HepG2 (cell line): ENCODE measurements at regions not wholly inside any gene's neighbourhood (a gene's known extent, or its start where the extent isn't known, plus 50 kb on each side); places are given as distances from the start of the nearest gene placed in this dataset.

Source experiments
- ATAC-seq: fragments of 200-7000 bp; cut with Tn5 transposase; 3 replicates; pipeline ENCODE4 v1.9.1; 2020; ENCODE audit warnings: mild to moderate bottlenecking, moderate library complexity
- BruUV-seq: library from RNA; stranded (reverse); fragments of 400-500 nt; replicated peaks from 2 replicates; lab custom pipeline; 2021; lab: Mats Ljungman, UMichigan
- CTCF ChIA-PET: fragments of 300-600 bp; formaldehyde crosslinking; extraction: SDS; loops from one replicate; lab custom pipeline; 2021; ENCODE audit warnings: low total read pairs, inconsistent platforms, low intra/inter-chr PET ratio; lab: Yijun Ruan, JAX
- POLR2A ChIA-PET: fragments of 350-600 bp; sonication (Branson Sonifier 250); formaldehyde crosslinking; loops from one replicate; lab custom pipeline; 2020; ENCODE audit warnings: antibody characterized with exemption, inconsistent platforms; lab: Yijun Ruan, JAX
- DNase-seq: peaks from one replicate; pipeline ENCODE4 v3.0.0-alpha.2; 2015; ENCODE audit warnings: low spot score
- FAIRE-seq: peaks from 3 replicates; lab custom pipeline; 2011; peaks lifted over from hg19 to GRCh38; lab: Jason Lieb, UNC
- H2AFZ ChIP-seq: one replicate; pipeline ENCODE4 v1.6.1; 2011; ENCODE audit warnings: low read length, inconsistent platforms
- H3K27ac ChIP-seq: fragments of 300-600 bp; 3 replicates; pipeline ENCODE4 v1.8.0; 2011; ENCODE audit warnings: mixed run types, mild to moderate bottlenecking, mixed read lengths, low read length, inconsistent platforms; ENCODE audit not compliant: insufficient read depth; ENCODE audit errors: extremely low read length
- H3K27me3 ChIP-seq, 2 experiments: fragments of 200-600 bp in 1 of 2; 2 replicates in 1 of 2; 3 replicates in 1 of 2; pipeline versions ENCODE4 v1.6.0 to v1.8.0; 2011; ENCODE audit warnings: low read length in 2 of 2, mild to moderate bottlenecking in 2 of 2, moderate library complexity in 2 of 2, inconsistent platforms in 1 of 2; ENCODE audit not compliant: insufficient read depth in 2 of 2, control insufficient read depth in 1 of 2
- H3K36me3 ChIP-seq, 2 experiments: fragments of 200-600 bp in 1 of 2; replicated peaks in 1 of 2; 2 replicates in 1 of 2; 3 replicates in 1 of 2; pipeline versions ENCODE4 v1.5.1 to v1.8.0; 2011; ENCODE audit warnings: low read length in 2 of 2, inconsistent platforms in 1 of 2; ENCODE audit not compliant: insufficient read depth in 2 of 2, control insufficient read depth in 1 of 2
- H3K4me1 ChIP-seq: 2 replicates; pipeline ENCODE4 v1.5.1; 2012; ENCODE audit warnings: low read length, inconsistent platforms; ENCODE audit not compliant: insufficient read depth
- H3K4me2 ChIP-seq: 2 replicates; pipeline ENCODE4 v1.6.0; 2011; ENCODE audit warnings: low read depth, low read length, inconsistent platforms
- H3K4me3 ChIP-seq, 3 experiments: fragments of 200-600 bp in 1 of 3; sonication (generic), shearing (Covaris generic) in 1 of 3; replicated peaks in 1 of 3; 2 replicates each; pipeline ENCODE4 v1.5.1; 2011 to 2016; ENCODE audit warnings: low read length in 3 of 3, inconsistent platforms in 2 of 3, low read depth in 2 of 3, mild to moderate bottlenecking in 2 of 3, control low read depth in 1 of 3, mixed read lengths in 1 of 3; ENCODE audit not compliant: insufficient read depth in 1 of 3
- H3K79me2 ChIP-seq: one replicate; pipeline ENCODE4 v1.6.1; 2011; ENCODE audit warnings: low read length, inconsistent platforms; ENCODE audit not compliant: insufficient read depth
- H3K9ac ChIP-seq: 2 replicates; pipeline ENCODE4 v1.6.0; 2011; ENCODE audit warnings: mild to moderate bottlenecking, low read depth, low read length, inconsistent platforms; ENCODE audit not compliant: insufficient read depth
- H3K9me3 ChIP-seq: 2 replicates; pipeline ENCODE4 v1.5.1; 2012; ENCODE audit warnings: mild to moderate bottlenecking, low read length
- H4K20me1 ChIP-seq: 2 replicates; pipeline ENCODE4 v1.6.0; 2011; ENCODE audit warnings: inconsistent platforms, mild to moderate bottlenecking, low read length, moderate library complexity; ENCODE audit not compliant: insufficient read depth
- ATF7 ChIP-seq, 2 experiments: fragments of 450-650 bp in 1 of 2; sonication (generic) in 1 of 2; formaldehyde crosslinking in 1 of 2; IDR thresholded peaks; 2 replicates each; pipeline versions ENCODE4 v1.4.0 to v1.6.1; 2016 to 2020; ENCODE audit warnings: antibody characterized with exemption in 1 of 2, mild to moderate bottlenecking in 1 of 2, missing genetic modification reagents in 1 of 2
- CENPBD1 ChIP-seq: sonication (generic); formaldehyde crosslinking; IDR thresholded peaks from 2 replicates; pipeline ENCODE4 v1.8.0; 2022; ENCODE audit warnings: missing genetic modification reagents, low read depth, mild to moderate bottlenecking, borderline replicate concordance
- DZIP1 ChIP-seq: sonication (generic); formaldehyde crosslinking; IDR thresholded peaks from 2 replicates; pipeline ENCODE4 v1.5.0; 2020; ENCODE audit warnings: mild to moderate bottlenecking, missing genetic modification reagents
- FOXP1 ChIP-seq, 2 experiments: fragments of 450-650 bp in 1 of 2; IDR thresholded peaks; 2 replicates each; pipeline ENCODE4 v1.6.1; 2017 to 2018; ENCODE audit warnings: antibody characterized with exemption in 1 of 2
- HIVEP1 ChIP-seq: sonication (generic); formaldehyde crosslinking; IDR thresholded peaks from 2 replicates; pipeline ENCODE4 v1.4.0; 2020; ENCODE audit warnings: mild to moderate bottlenecking, missing genetic modification reagents
- HNF1B ChIP-seq: sonication (generic); formaldehyde crosslinking; IDR thresholded peaks from 2 replicates; pipeline ENCODE4 v1.5.1; 2020; ENCODE audit warnings: mild to moderate bottlenecking, moderate library complexity, missing genetic modification reagents
- HNF4A ChIP-seq: sonication (generic); formaldehyde crosslinking; IDR thresholded peaks from 2 replicates; pipeline ENCODE4 v1.4.0; 2020; ENCODE audit warnings: missing genetic modification reagents
- IKZF1 ChIP-seq: fragments of 450-650 bp; IDR thresholded peaks from 2 replicates; pipeline ENCODE4 v1.7.1; 2016
- IRX3 ChIP-seq: sonication (generic); formaldehyde crosslinking; IDR thresholded peaks from 2 replicates; pipeline ENCODE4 v1.8.1; 2023; ENCODE audit warnings: mild to moderate bottlenecking, low read depth, missing genetic modification reagents, borderline replicate concordance
- MATR3 ChIP-seq: sonication (generic); formaldehyde crosslinking; IDR thresholded peaks from 2 replicates; pipeline ENCODE4 v1.4.0; 2020; ENCODE audit warnings: missing genetic modification reagents
- MBNL3 ChIP-seq: fragments of 250-450 bp; sonication (Bioruptor Pico); conservative IDR thresholded peaks from 2 replicates; pipeline ENCODE4 v1.8.0; 2022; ENCODE audit warnings: mild to moderate bottlenecking, inconsistent platforms
- NR2F6 ChIP-seq, 2 experiments: IDR thresholded peaks; 2 replicates each; pipeline ENCODE4 v1.6.1; 2016; ENCODE audit warnings: antibody characterized with exemption in 1 of 2, mild to moderate bottlenecking in 1 of 2
- POLR2G ChIP-seq: fragments of 200-400 bp; formaldehyde crosslinking; IDR thresholded peaks from 2 replicates; pipeline ENCODE4 v1.6.1; 2018; ENCODE audit warnings: mild to moderate bottlenecking, low read depth, low read length, moderate library complexity
- RARG ChIP-seq: sonication (generic); formaldehyde crosslinking; IDR thresholded peaks from 2 replicates; pipeline ENCODE4 v1.4.0; 2020; ENCODE audit warnings: low read depth, mild to moderate bottlenecking, missing genetic modification reagents
- SOX6 ChIP-seq, 2 experiments: fragments of 450-650 bp in 1 of 2; sonication (generic) in 1 of 2; formaldehyde crosslinking in 1 of 2; IDR thresholded peaks; 2 replicates each; pipeline versions ENCODE4 v1.4.0 to v1.6.1; 2017 to 2020; ENCODE audit warnings: antibody characterized with exemption in 1 of 2, mild to moderate bottlenecking in 1 of 2, missing genetic modification reagents in 1 of 2
- ZNF235 ChIP-seq: sonication (generic); formaldehyde crosslinking; IDR thresholded peaks from 2 replicates; pipeline ENCODE4 v1.8.1; 2023; ENCODE audit warnings: mild to moderate bottlenecking, missing genetic modification reagents, borderline replicate concordance
- ZNF333 ChIP-seq: sonication (generic); formaldehyde crosslinking; IDR thresholded peaks from 2 replicates; pipeline ENCODE4 v1.4.0; 2020; ENCODE audit warnings: mild to moderate bottlenecking, missing genetic modification reagents, borderline replicate concordance
- ZNF800 ChIP-seq: sonication (generic); formaldehyde crosslinking; IDR thresholded peaks from 2 replicates; pipeline ENCODE4 v1.4.0; 2020; ENCODE audit warnings: missing genetic modification reagents
- WGBS: methylation state at CpG from one replicate; pipeline ENCODE4 v1.1.6; 2017; ENCODE audit warnings: low lambda C conversion rate; 5-methylcytosine and 5-hydroxymethylcytosine counted together
- in situ Hi-C: cut with HindIII; loops from 2 replicates; pipeline ENCODE4 v1.10.0; 2017; ENCODE audit warnings: low pct_unique_long_range_greater_than_20kb; ENCODE audit not compliant: extremely low pct_ligation_motif_present
- intact Hi-C: fragments of 100-400 bp; cut with micrococcal nuclease; formaldehyde crosslinking; loops from one replicate; pipeline ENCODE4 v1.10.0; 2022; ENCODE audit not compliant: unreplicated experiment

GRCh38 chr9:79409182-79409823, 162.5 kb upstream of the TLE4 start:
- H4K20me1 ChIP-seq = no peaks in the 10 kb centered on the region
- in situ Hi-C loops (no loop called here), intact Hi-C loops (no loop called here)
- H3K4me3 ChIP-seq = no peak overlapping the region
- no peak overlapping the region for H3K4me2 ChIP-seq
- FAIRE-seq = no peak
- H3K4me1 ChIP-seq = no peaks in the 10 kb centered on the region
- no peak overlapping the region for H2AFZ ChIP-seq
- no peak for ATAC-seq
- H3K27me3 ChIP-seq = no peaks in the 10 kb centered on the region
- 0% methylated on average over 2 of the region's 2 CpGs for WGBS
- no peak for TF ChIP-seq SOX6 (IDR thresholded peaks at IDR 0.05)
- no peak for TF ChIP-seq SOX6 (CRISPR knock-in tag; IDR thresholded peaks at IDR 0.05)
- TF ChIP-seq DZIP1 (CRISPR knock-in tag) = no peak
- no peak for TF ChIP-seq HNF4A (CRISPR knock-in tag)
- TF ChIP-seq MATR3 (CRISPR knock-in tag) = no peak
- TF ChIP-seq RARG (CRISPR knock-in tag) = no peak
- no peak for TF ChIP-seq FOXP1 (IDR thresholded peaks at IDR 0.05)
- no peak for TF ChIP-seq FOXP1 (CRISPR knock-in tag; IDR thresholded peaks at IDR 0.05)
- no peak for TF ChIP-seq ZNF800 (CRISPR knock-in tag)
- TF ChIP-seq ZNF333 (CRISPR knock-in tag) = no peak
- TF ChIP-seq ATF7 (IDR thresholded peaks at IDR 0.05) = no peak
- no peak for TF ChIP-seq ATF7 (CRISPR knock-in tag; IDR thresholded peaks at IDR 0.05)
- no peak for TF ChIP-seq POLR2G
- no peak for TF ChIP-seq IKZF1
- no peak for TF ChIP-seq HNF1B
- no peak for TF ChIP-seq CENPBD1
- no peak for TF ChIP-seq MBNL3
- TF ChIP-seq NR2F6 (IDR thresholded peaks at IDR 0.05) = no peak
- no peak for TF ChIP-seq NR2F6 (CRISPR knock-in tag; IDR thresholded peaks at IDR 0.05)
- TF ChIP-seq ZNF235 (CRISPR knock-in tag) = no peak
- no peak for TF ChIP-seq HIVEP1
- TF ChIP-seq IRX3 (CRISPR knock-in tag) = no peak
- H3K9me3 ChIP-seq = no peaks in the 10 kb centered on the region
- DNase-seq = no peak
- no peak overlapping the region for H3K27ac ChIP-seq
- POLR2A ChIA-PET = no interaction called here
- BruUV-seq = no TSS peak
- H3K36me3 ChIP-seq = no peaks in the 10 kb centered on the region
- no peak overlapping the region for H3K9ac ChIP-seq
- no peaks in the 10 kb centered on the region for H3K79me2 ChIP-seq
- CTCF ChIA-PET = no interaction called here
